H7 (cell line): ENCODE measurements at regions not wholly inside any gene's neighbourhood (a gene's known extent, or its start where the extent isn't known, plus 50 kb on each side); places are given as distances from the start of the nearest gene placed in this dataset.

Source experiments
- DNase-seq: peaks from one replicate; pipeline ENCODE4 v3.0.0; 2012
- H3K27me3 ChIP-seq: 2 replicates; pipeline ENCODE4 v1.6.0; 2011; ENCODE audit warnings: mild to moderate bottlenecking, low read length; ENCODE audit not compliant: control insufficient read depth, insufficient read depth
- H3K36me3 ChIP-seq: replicated peaks from 2 replicates; pipeline ENCODE4 v1.5.1; 2011; ENCODE audit warnings: low read length; ENCODE audit not compliant: control insufficient read depth, insufficient read depth
- H3K4me3 ChIP-seq: 2 replicates; pipeline ENCODE4 v1.5.1; 2011; ENCODE audit warnings: low read depth, mild to moderate bottlenecking, control low read depth, low read length, moderate library complexity; ENCODE audit not compliant: insufficient read depth

- Histone ChIP-seq H3K27me3 (no peaks in the 10 kb centered on the region), H3K4me3 (no peak overlapping the region), H3K36me3 (no peaks in the 10 kb centered on the region)
- no peak for DNase-seq
Observed at GRCh38 chr14:100665511-100666032, 61.1 kb upstream of the DLK1 start.

GRCh38 chr14:100666403-100666802, 60.3 kb upstream of the DLK1 start:
- H3K4me3 ChIP-seq = no peak overlapping the region
- no peak for DNase-seq
- H3K27me3 ChIP-seq = no peaks in the 10 kb centered on the region
- no peaks in the 10 kb centered on the region for H3K36me3 ChIP-seq

DNA sequence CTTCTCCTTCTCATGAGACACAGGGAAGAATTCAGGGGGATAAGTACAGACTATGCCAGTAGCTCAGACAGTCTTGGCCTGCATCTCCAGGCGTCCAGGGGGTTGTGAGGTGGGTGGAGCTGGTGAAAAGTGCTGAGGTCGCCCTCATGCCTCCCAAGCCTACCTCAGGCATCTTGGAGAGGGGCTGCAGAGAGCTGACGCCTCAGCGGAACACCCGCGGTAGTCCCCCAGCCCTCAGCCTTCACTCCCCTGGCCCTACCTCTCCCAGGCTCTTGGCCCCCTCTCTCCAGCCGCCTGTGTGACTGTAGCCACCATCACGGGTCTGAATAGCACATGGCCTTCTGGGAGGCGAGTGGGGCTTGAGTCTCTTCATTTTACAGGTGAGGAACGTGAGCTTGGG, 59.8 kb upstream of the DLK1 start:
- Histone ChIP-seq H3K4me3 (no peak overlapping the region), H3K27me3 (no peaks in the 10 kb centered on the region), H3K36me3 (no peaks in the 10 kb centered on the region)
- no peak for DNase-seq

- Histone ChIP-seq H3K4me3 (no peak overlapping the region), H3K36me3 (no peaks in the 10 kb centered on the region), H3K27me3 (0 out of 2 replicates have a peak, but pooled peaks cover 3% of the 10 kb centered on the region)
- DNase-seq = no peak
Observed at GRCh38 chr14:100667656-100668055, 59.0 kb upstream of the DLK1 start.

DNA sequence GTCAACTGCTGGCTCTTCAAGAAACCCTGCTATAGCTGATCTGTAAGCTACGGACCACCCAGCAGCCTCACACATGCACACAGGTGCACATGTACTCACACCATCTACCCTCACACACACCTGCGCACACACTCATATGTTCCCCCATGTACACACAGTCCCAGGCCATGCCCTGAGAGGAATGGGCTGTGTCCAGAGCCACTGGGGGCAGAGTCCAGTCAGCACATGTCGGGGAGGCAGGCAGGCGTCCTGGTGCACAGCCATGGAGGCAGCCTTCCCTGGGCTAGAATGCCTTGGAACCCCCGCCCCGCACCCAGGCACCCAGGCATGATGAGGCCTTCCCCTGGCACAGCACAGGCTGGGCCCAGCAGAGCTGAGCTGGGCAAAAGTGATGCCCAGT, 58.3 kb upstream of the DLK1 start:
- H3K36me3 ChIP-seq = no peaks in the 10 kb centered on the region
- H3K4me3 ChIP-seq = no peak overlapping the region
- 0 out of 2 replicates have a peak, but pooled peaks cover 5% of the 10 kb centered on the region for H3K27me3 ChIP-seq
- DNase-seq = no peak

DNA sequence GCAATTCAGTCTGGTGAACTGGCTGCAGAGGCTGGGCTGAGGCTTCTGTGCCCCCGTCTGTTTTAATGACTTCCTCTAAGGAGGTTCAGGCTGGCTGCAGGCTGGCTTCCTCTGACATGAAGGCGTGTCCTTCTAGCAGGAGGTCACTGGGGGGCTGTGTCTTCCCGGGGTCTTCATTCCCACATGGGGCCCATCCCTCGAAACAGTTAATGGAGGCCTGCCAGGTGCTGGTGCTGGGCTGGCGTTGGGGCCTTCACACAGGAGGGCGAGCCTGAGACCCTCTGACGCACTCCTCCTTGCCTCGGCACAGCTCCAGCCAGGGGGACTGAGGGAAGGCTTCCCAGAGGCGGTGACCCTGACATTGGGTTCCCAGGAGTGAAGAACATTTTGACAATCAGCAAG, 57.7 kb upstream of the DLK1 start:
- no peak for DNase-seq
- H3K36me3 ChIP-seq = no peaks in the 10 kb centered on the region
- no peak overlapping the region for H3K4me3 ChIP-seq
- 0 out of 2 replicates have a peak, but pooled peaks cover 5% of the 10 kb centered on the region for H3K27me3 ChIP-seq

DNA sequence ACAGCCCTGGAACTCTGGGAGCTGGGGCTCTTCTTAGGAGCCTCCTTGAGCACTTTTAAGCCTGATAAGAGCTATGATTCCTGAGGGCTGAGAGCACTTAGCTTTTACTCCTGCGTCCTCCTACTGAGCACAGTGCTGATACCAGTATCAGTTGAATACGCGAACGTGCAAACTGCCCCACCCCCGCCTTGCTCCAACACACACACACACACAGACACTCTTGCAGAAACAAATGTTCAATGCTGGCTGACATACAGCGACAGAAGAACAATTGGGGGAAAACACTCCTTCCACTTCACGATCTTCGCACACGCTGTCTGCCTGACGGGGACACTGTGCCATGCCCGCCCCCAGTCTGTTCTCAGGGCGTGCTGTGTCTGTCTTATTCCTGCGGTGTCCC, 57.2 kb upstream of the DLK1 start:
- DNase-seq = no peak
- Histone ChIP-seq H3K27me3 (0 out of 2 replicates have a peak, but pooled peaks cover 5% of the 10 kb centered on the region), H3K36me3 (no peaks in the 10 kb centered on the region), H3K4me3 (no peak overlapping the region)

DNA sequence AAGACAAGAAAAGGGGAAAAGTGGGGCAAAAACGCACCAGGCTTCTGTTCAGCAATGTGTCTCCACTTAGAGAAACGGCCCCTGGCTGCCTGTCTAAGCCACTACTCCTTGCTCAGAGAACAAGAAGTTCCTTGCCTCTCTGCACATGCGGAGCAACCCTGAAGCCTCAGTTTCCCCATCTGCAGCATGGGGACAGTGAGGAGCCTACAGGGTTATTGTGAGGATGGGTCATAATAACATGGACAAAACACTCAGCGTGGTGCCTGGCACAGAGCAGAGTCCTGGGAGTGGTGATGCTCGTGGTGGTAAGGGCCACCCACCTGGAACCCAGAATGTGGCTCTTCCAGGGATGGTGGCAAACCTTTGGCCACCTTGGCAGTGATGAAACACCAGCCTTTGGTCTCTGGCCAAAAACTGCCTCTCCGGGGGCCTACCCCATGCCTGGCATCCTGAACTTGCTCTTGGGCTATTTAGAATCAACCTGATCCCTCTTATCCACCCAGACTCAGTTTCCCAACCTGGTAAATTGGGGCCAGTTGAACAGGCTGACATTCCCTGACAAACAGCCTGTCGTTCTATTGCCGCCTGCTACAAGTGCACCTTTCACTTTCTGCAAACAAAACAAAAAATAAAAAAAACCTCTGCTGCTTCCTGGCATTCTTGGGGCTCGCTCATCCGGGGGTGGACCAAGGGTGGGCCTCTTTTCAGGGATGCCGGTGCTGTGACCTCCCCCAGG, 56.5 kb upstream of the DLK1 start:
- H3K4me3 ChIP-seq = no peak overlapping the region
- H3K36me3 ChIP-seq = no peaks in the 10 kb centered on the region
- no peak for DNase-seq
- H3K27me3 ChIP-seq = 0 out of 2 replicates have a peak, but pooled peaks cover 5% of the 10 kb centered on the region

- DNase-seq = no peak
- Histone ChIP-seq H3K27me3 (0 out of 2 replicates have a peak, but pooled peaks cover 5% of the 10 kb centered on the region), H3K4me3 (no peak overlapping the region), H3K36me3 (no peaks in the 10 kb centered on the region)
Observed at GRCh38 chr14:100670753-100671049, 56.0 kb upstream of the DLK1 start.

- H3K36me3 ChIP-seq = no peaks in the 10 kb centered on the region
- DNase-seq = no peak
- H3K27me3 ChIP-seq = 0 out of 2 replicates have a peak, but pooled peaks cover 5% of the 10 kb centered on the region
- no peak overlapping the region for H3K4me3 ChIP-seq
Observed at GRCh38 chr14:100671386-100671901, 55.2 kb upstream of the DLK1 start.

DNA sequence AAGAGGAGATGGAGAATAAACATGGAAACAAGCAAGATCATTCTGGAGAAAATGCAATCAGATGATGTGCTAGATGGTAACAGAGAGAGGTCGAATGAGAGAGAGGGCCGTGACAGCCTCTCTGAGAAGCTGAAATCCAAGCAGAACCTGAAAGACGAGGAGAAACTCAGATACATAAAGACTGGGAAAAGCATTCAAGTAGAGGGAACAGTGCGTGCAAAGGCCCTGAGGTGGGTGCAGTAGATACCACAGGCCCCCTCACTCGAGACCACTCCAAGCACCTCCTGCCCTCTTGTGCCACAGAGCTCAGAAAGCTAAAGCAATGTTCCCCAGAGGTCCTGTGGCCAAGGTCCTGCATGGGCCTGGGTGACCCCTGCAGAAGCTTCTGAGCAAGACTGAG, 54.8 kb upstream of the DLK1 start:
- 0 out of 2 replicates have a peak, but pooled peaks cover 5% of the 10 kb centered on the region for H3K27me3 ChIP-seq
- H3K4me3 ChIP-seq = no peak overlapping the region
- no peak for DNase-seq
- no peaks in the 10 kb centered on the region for H3K36me3 ChIP-seq

- no peak overlapping the region for H3K4me3 ChIP-seq
- peak; percentile 91 for DNase-seq
Observed at GRCh38 chr14:100673085-100673806, 53.4 kb upstream of the DLK1 start.

DNA sequence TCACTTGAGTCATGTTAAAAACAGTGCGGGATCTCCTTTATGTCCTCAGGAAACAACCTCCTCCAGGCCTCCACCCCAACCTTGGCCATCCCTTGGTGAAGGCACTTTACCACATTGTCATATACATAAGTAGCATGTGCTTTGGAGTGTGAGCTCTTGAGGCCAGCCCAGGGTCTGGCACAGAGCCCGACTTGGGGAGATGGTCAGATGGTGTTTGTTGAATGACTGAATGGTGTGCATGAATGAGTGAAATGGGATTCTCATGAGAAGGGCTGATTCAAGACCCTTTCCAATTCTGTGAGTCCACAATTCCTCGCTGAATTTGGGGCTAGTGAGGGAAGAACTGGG, 52.9 kb upstream of the DLK1 start:
- 0 out of 2 replicates have a peak, but pooled peaks cover 5% of the 10 kb centered on the region for H3K27me3 ChIP-seq
- H3K4me3 ChIP-seq = no peak overlapping the region
- no peaks in the 10 kb centered on the region for H3K36me3 ChIP-seq
- DNase-seq = no peak

More at GRCh38 chr14:100673085-100673806, 53.4 kb upstream of the DLK1 start:
- H3K27me3 ChIP-seq = 0 out of 2 replicates have a peak, but pooled peaks cover 5% of the 10 kb centered on the region
- H3K36me3 ChIP-seq = no peaks in the 10 kb centered on the region

- DNase-seq = peak; percentile 77
Observed at GRCh38 chr14:100674428-100674827, 52.3 kb upstream of the DLK1 start.

More at GRCh38 chr14:100674428-100674827, 52.3 kb upstream of the DLK1 start:
- Histone ChIP-seq H3K4me3 (no peak overlapping the region), H3K27me3 (0 out of 2 replicates have a peak, but pooled peaks cover 5% of the 10 kb centered on the region), H3K36me3 (no peaks in the 10 kb centered on the region)
